Epithelial cell of esophagus (primary cell): ENCODE measurements at regions not wholly inside any gene's neighbourhood (a gene's known extent, or its start where the extent isn't known, plus 50 kb on each side); places are given as distances from the start of the nearest gene placed in this dataset.

Source experiments
- DNase-seq: peaks from one replicate; pipeline ENCODE4 v3.0.0; 2010; ENCODE audit warnings: low read depth
- H3K4me3 ChIP-seq: 2 replicates; pipeline ENCODE4 v1.5.1; 2011; ENCODE audit warnings: mild to moderate bottlenecking, low read length, control low read depth
- TF ChIP-seq, protein P1 (sequence below): IDR thresholded peaks from 2 replicates; pipeline ENCODE4 v1.5.1; 2011; ENCODE audit warnings: low read depth, mild to moderate bottlenecking, low read length, control low read depth, inconsistent platforms; ENCODE audit not compliant: insufficient read depth; ENCODE audit errors: missing control alignments

DNA sequence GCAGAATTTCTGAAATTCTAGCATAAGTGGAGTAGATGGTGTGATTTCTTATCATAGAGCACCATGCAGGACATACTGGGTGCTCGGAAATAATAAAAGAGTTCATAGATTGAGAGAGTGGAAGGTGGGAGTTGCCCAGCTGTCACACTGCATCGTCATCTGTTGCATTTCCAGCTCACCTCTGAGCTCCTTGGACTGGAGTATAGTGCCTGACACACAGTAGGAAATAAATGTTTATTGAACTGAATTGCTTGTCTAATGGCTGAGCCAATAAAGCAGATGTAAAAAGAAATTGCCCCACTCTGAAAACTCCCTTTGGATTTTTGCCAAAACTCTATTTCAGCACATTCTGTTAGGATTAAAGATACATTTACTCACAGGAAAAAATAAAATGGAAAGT is 108.9 kb upstream of the UBE2E1 start:
- peak; percentile 33 for DNase-seq
- no peak overlapping the region for H3K4me3 ChIP-seq
- TF ChIP-seq, protein P1, sequence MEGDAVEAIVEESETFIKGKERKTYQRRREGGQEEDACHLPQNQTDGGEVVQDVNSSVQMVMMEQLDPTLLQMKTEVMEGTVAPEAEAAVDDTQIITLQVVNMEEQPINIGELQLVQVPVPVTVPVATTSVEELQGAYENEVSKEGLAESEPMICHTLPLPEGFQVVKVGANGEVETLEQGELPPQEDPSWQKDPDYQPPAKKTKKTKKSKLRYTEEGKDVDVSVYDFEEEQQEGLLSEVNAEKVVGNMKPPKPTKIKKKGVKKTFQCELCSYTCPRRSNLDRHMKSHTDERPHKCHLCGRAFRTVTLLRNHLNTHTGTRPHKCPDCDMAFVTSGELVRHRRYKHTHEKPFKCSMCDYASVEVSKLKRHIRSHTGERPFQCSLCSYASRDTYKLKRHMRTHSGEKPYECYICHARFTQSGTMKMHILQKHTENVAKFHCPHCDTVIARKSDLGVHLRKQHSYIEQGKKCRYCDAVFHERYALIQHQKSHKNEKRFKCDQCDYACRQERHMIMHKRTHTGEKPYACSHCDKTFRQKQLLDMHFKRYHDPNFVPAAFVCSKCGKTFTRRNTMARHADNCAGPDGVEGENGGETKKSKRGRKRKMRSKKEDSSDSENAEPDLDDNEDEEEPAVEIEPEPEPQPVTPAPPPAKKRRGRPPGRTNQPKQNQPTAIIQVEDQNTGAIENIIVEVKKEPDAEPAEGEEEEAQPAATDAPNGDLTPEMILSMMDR, result no peak

DNA sequence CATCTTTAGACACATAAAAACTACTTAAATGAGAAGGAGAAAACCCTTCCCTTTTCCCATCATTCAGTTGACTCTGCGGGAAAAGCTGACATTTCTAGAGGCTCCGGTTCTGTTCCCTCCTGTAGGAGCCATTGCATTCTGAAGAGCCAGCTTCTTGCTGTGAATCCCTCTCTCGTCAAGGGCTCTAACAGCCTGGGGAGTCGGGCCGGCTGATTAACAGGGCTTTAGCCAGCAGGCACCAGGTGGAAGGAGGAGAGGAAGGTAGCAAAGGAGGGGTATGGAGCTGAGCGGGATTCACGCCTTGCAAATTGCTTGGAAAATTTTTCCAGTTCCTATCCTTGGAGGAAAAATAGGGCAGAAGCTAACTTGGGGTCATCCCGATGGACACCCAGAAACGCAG is 108.3 kb upstream of the UBE2E1 start:
- no peak overlapping the region for H3K4me3 ChIP-seq
- TF ChIP-seq, protein P1, result no peak
- no peak for DNase-seq

DNA sequence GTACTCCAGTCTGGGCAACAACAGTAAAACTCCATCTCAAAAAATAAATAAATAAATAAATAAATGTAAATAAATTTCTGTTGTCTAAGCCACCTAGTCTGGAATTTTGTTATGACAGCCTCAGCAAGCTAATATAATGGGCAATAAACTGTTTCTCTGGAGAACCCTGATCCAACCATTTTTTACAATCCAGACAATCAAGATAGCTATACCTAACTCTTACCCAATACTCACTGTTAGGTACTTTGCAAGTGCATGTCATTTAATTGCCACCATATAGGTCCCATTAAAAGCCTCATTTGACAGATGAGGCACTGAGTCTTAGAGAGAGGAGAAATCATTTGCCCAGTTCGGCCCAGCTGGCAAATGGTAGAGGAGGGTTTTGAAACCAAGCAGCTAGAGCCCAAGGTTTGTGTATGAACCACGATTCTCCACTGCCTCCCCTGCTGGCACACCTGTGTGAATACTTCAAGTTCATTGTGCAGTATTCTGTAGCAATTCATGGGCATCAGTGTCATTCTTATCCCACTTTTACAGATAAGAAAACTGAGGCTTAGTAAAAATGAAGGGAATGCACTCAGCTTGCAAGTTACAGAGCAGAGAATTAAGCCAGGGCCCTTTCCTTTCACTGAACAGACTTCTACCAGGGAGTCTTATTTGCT is 107.0 kb upstream of the UBE2E1 start:
- peak; percentile 6 for DNase-seq
- no peak overlapping the region for H3K4me3 ChIP-seq
- TF ChIP-seq, protein P1, result peak; percentile 30

DNA sequence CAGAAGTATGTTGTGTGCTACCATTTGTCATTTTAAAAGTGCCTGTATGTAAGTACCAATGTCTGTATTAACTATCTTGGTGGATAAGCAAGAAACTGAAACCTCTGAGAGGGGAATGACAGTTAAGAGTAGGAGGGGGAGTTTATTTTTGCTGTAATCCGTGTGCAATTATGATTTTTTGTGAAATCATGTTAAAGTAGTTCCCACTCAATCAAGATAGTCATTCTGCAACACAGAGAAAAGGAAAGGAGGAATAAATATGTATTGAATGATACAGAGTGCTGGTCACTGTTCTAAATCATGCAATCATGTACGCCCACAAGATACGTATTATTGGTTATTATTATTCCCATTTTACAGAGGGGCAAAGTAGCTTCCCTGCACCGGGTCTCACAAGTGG is 105.1 kb upstream of the UBE2E1 start:
- TF ChIP-seq, protein P1, result no peak
- no peak overlapping the region for H3K4me3 ChIP-seq
- no peak for DNase-seq

DNA sequence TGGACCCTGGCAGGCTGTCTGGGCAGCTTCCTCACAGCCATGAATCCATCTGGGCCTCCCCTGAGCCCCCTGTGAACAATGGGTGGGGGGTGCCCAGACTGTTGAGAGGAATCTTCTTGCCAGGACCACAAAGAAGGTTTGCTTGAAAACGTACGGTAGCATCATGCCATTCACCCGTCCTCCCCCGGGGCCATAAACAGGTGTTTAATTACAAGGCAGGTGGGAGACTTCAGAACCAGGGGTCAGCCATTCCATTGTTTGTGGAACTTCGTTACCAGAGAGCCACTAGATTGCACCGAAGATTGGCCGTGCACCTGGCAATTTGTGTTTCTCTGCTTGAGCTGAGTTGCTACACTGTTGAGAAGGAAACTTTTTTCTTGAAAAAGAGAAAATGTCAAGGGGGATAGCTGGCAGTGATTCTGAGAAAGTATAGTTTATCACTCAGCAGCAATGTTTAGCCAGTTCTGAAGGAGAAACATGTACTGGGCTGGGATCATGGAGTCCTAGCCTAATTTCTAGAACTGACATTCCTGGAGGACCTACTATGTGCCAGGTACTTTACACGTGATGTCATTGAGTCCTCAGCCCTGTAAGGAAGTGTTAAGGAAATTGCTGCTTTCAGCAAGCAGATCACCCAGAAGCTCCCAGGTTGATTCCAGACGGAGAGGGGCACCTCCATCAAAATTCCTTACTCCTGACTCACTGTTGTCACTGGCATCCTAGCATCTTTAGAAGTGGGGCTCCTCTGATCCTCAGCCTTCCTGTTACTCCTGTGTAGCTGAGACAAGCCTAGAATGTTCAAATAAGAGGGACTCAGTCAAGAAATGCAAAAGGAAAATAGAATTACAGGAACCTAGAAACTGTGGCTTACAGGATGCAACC is 103.8 kb upstream of the UBE2E1 start:
- H3K4me3 ChIP-seq, result no peak overlapping the region
- DNase-seq, result no peak
- TF ChIP-seq, protein P1, result no peak

DNA sequence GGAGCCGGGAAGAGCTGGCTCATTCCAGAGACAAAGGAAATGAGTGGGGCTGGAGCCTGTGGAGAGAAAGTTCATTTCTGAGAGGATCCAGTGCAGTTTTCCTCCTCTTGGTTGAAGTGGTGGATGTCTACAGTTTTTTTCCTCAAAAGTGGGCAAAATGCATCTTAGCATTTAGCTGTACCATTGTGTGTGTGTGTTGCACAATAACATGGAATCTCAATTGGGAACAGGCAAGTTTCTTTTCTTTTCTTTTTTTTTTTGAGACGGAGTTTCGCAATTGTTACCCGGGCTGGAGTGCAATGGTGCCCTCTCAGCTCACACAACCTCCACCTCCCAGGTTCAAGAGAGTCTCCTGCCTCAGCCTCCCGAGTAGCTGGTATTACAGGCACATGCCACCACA is 101.5 kb upstream of the UBE2E1 start:
- no peak for DNase-seq
- TF ChIP-seq, protein P1, result no peak
- no peak overlapping the region for H3K4me3 ChIP-seq
